ENCODE measurements at regions not wholly inside any gene's neighbourhood (a gene's known extent, or its start where the extent isn't known, plus 50 kb on each side); places are given as distances from the start of the nearest gene placed in this dataset.
"Not testable (repeated sequence)": the region's sequence is repeated elsewhere in the genome, so short reads cannot be mapped to it uniquely, and the experiment has no call there.

- Histone ChIP-seq H3K4me1 (ENCODE audit: insufficient read depth) (no peaks in the 10 kb centered on the region), H3K27ac (ENCODE audit: low read depth) (no peak overlapping the region), H3K4me3 (ENCODE audit: low read depth, low read length) (no peak overlapping the region), H3K36me3 (ENCODE audit: insufficient read depth) (no peaks in the 10 kb centered on the region)
- WGBS = 91% methylated on average over 9 of the region's 9 CpGs
- DNase-seq (ENCODE audit: extremely low spot score) = no peak
Observed at GRCh38 chr10:129059977-129060376, 407.1 kb upstream of the MGMT start.

GRCh38 chr10:129063212-129063611, 403.8 kb upstream of the MGMT start:
- no peak overlapping the region for H3K4me3 ChIP-seq (ENCODE audit: low read depth, low read length)
- WGBS = 69% methylated on average over 4 of the region's 4 CpGs

DNA sequence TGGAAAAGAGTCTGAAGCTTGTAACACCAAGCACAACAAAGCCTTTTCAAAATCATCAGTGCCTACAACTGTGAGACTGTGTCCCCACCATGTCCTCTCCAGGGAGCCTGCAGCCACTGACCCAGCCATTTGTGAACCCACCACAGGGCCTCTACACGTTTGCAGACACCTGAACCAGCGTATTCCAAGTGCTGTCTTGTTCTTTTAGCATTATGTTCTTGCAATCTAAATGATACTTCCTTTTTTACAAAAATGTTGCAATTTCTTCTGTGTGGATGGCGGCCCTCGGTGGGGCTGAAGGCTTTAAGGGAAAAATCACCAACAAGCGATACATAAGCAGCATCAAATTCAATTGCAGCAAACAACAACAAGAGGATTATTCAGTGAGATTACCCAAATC, 403.2 kb upstream of the MGMT start:
- DNase-seq (ENCODE audit: extremely low spot score) = no peak
- 87% methylated on average over 5 of the region's 5 CpGs for WGBS
- no peak overlapping the region for H3K27ac ChIP-seq (ENCODE audit: low read depth)

More at GRCh38 chr10:129063212-129063611, 403.8 kb upstream of the MGMT start:
- H3K27ac ChIP-seq (ENCODE audit: low read depth) = no peak overlapping the region
- no peak for DNase-seq (ENCODE audit: extremely low spot score)
- H3K4me1 ChIP-seq (ENCODE audit: insufficient read depth) = no peaks in the 10 kb centered on the region
- H3K36me3 ChIP-seq (ENCODE audit: insufficient read depth) = no peaks in the 10 kb centered on the region

DNA sequence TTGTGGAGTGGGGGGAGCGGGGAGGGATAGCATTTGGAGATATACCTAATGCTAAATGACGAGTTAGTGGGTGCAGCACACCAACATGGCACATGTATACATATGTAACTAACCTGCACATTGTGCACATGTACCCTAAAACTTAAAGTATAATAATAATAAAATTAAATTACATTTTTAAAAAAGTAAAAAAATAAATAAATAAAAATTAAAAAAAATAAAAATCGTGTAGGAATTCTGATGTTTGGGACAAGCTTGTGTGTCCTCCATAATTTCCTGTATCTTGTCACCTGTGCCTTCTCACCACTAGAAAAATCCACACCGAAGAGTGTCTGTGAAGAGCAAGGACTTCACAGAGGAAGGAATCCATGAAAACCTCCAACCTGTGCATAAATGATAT, 400.5 kb upstream of the MGMT start:
- WGBS = 92% methylated on average over 4 of the region's 4 CpGs
- not testable (repeated sequence) for H3K36me3 ChIP-seq (ENCODE audit: insufficient read depth); DNase-seq (ENCODE audit: extremely low spot score); H3K4me3 ChIP-seq (ENCODE audit: low read depth, low read length); H3K27ac ChIP-seq (ENCODE audit: low read depth); H3K4me1 ChIP-seq (ENCODE audit: insufficient read depth)

More for the DNA sequence above, 403.2 kb upstream of the MGMT start:
- Histone ChIP-seq H3K36me3 (ENCODE audit: insufficient read depth) (no peaks in the 10 kb centered on the region), H3K4me3 (ENCODE audit: low read depth, low read length) (no peak overlapping the region), H3K4me1 (ENCODE audit: insufficient read depth) (no peaks in the 10 kb centered on the region)

DNA sequence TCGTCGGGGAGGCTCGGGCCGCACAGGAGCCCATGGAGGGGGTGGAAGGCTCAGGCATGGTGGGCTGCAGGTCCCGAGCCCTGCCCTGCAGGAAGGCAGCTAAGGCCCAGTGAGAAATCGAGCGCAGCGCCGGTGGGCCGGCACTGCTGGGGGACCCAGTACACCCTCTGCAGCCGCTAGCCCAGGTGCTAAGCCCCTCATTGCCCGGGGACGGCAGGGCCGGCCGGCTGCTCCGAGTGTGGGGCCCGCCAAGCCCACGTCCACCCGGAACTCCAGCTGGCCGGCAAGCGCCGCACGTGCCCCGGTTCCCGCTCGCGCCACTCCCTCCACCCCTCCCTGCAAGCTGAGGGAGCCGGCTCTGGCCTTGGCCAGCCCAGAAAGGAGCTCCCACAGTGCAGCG, 395.6 kb upstream of the MGMT start:
- not testable (repeated sequence) for H3K4me3 ChIP-seq (ENCODE audit: low read depth, low read length); H3K36me3 ChIP-seq (ENCODE audit: insufficient read depth); H3K27ac ChIP-seq (ENCODE audit: low read depth); DNase-seq (ENCODE audit: extremely low spot score); H3K4me1 ChIP-seq (ENCODE audit: insufficient read depth)
- 94% methylated on average over 29 of the region's 29 CpGs for WGBS

DNA sequence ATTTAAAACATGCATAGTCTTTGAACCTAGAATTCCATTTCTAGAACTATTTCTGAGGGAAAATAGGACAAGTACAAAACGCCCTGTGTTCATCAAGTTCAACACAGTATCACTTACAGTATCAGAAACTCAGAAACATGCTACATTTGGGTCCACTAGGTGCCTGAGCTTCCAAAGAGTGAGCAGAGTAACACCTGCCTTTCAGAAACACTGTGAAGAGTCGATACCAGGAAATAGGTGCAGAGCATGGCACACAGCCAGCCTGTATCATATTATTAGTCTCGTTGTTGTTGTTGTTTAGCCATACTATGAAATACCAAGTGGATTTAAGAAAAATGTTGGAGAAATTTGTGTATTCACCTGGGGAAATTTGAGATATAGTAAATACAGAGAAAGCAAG, 392.1 kb upstream of the MGMT start:
- Histone ChIP-seq H3K4me3 (ENCODE audit: low read depth, low read length) (no peak overlapping the region), H3K4me1 (ENCODE audit: insufficient read depth) (no peaks in the 10 kb centered on the region), H3K36me3 (ENCODE audit: insufficient read depth) (no peaks in the 10 kb centered on the region), H3K27ac (ENCODE audit: low read depth) (no peak overlapping the region)
- DNase-seq (ENCODE audit: extremely low spot score) = no peak
- WGBS = 70% methylated on average over 3 of the region's 3 CpGs

DNA sequence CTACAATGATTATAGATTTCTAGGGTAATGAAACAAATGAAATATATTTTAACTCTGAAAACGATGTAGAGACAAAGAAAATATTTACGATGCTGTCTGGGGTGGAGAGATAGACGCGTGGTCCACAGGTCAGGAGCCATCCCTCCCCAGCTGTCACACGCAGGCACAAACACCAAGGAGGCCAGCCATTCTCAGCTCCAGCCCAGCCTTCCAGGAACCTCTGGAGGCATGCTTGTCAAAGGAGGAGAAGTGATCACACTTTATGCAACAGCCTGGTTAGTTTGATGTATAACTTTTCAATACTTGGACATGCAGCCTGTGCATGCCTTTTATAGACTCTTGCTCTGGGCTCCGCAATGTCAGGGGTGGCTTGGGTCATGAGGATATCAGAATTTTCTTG, 391.5 kb upstream of the MGMT start:
- Histone ChIP-seq H3K36me3 (ENCODE audit: insufficient read depth) (no peaks in the 10 kb centered on the region), H3K4me3 (ENCODE audit: low read depth, low read length) (no peak overlapping the region), H3K4me1 (ENCODE audit: insufficient read depth) (no peaks in the 10 kb centered on the region), H3K27ac (ENCODE audit: low read depth) (no peak overlapping the region)
- WGBS = 71% methylated on average over 6 of the region's 6 CpGs
- no peak for DNase-seq (ENCODE audit: extremely low spot score)

DNA sequence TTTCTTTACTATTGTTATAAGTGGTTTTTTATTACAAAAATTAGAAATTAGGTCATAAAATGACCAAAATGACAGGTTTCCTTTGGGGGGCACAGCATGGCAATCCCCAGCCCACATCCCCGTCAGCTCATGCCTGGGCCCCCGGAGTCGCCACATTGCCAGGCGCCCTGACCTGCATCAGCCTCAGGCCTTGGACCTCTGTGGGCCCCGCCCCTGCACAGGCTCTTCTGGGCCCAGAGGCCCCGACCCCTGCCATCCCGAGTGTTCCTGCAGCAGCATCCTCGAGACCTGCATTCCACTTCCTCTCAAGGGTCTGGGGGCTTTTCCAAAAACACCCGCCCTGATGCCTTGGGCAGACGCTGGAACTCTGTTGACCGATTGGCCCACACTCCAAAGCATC, 391.1 kb upstream of the MGMT start:
- no peak for DNase-seq (ENCODE audit: extremely low spot score)
- Histone ChIP-seq H3K36me3 (ENCODE audit: insufficient read depth) (no peaks in the 10 kb centered on the region), H3K27ac (ENCODE audit: low read depth) (no peak overlapping the region), H3K4me3 (ENCODE audit: low read depth, low read length) (no peak overlapping the region), H3K4me1 (ENCODE audit: insufficient read depth) (no peaks in the 10 kb centered on the region)
- WGBS = 90% methylated on average over 11 of the region's 11 CpGs

DNA sequence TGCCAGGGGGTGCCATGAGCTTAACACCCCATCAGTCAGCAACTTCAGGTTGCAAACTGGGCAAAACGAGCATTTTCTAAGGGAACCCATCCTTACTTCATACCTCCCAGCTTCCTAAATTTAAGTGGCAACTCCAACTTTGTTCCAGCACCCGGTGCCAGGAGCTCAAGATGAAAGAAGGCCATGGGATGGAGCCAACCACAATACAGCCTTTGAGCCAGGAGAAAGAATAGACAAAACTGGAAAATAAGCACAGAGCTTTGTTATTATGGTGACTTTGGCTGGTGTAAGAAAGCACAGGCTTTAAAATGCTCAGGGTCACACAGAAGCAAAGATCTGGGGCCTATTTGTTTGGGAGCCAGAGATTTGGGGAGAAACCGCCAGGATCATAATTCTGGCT, 388.7 kb upstream of the MGMT start:
- no peak overlapping the region for H3K4me3 ChIP-seq (ENCODE audit: low read depth, low read length)
- H3K4me1 ChIP-seq (ENCODE audit: insufficient read depth) = no peaks in the 10 kb centered on the region
- no peak for DNase-seq (ENCODE audit: extremely low spot score)
- WGBS = 63% methylated on average over 3 of the region's 3 CpGs
- H3K27ac ChIP-seq (ENCODE audit: low read depth) = no peak overlapping the region
- no peaks in the 10 kb centered on the region for H3K36me3 ChIP-seq (ENCODE audit: insufficient read depth)

DNA sequence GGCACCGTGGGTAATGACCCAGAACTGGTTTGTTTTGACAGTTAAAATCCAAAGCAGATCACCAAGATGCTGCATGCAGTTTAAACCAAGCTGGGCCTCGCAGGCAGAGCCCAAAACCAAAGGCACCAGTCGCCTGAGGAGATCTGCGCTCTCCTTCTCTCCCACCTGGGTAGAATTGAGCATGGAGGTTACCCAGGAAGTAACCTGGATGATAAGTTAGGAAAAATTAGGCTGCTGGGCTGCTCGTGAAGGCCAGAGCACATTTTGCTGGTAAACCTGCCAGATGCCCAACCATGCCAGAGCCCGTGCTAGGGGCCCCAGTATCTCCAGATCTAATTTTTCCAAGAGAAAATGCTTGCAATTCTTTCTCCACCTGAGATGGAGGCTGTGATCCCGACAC, 388.3 kb upstream of the MGMT start:
- 72% methylated on average over 7 of the region's 7 CpGs for WGBS
- H3K4me3 ChIP-seq (ENCODE audit: low read depth, low read length) = no peak overlapping the region
- H3K27ac ChIP-seq (ENCODE audit: low read depth) = no peak overlapping the region
- DNase-seq (ENCODE audit: extremely low spot score) = no peak
- H3K36me3 ChIP-seq (ENCODE audit: insufficient read depth) = no peaks in the 10 kb centered on the region
- no peaks in the 10 kb centered on the region for H3K4me1 ChIP-seq (ENCODE audit: insufficient read depth)

DNA sequence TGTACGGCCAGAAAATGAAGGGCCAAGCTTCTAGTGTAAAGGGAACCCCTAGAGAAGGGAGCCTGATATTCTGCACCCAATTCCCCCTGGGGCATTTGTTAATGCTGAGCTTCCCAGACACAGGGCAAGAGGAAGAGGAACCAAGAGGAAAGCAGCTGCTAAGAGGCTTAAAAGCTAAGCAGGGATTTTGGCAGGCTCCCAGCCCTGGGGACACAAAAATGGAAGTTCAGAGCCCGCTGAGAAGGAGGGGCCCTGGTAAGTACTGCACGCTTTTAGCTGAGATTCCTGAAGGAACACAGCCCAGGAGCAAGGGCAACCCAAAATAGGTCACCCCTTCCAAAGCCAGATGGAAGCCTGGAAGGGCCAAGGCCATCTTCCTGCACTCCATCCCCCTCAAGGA, 387.3 kb upstream of the MGMT start:
- H3K4me3 ChIP-seq (ENCODE audit: low read depth, low read length) = no peak overlapping the region
- no peaks in the 10 kb centered on the region for H3K36me3 ChIP-seq (ENCODE audit: insufficient read depth)
- no peak for DNase-seq (ENCODE audit: extremely low spot score)
- H3K4me1 ChIP-seq (ENCODE audit: insufficient read depth) = no peaks in the 10 kb centered on the region
- WGBS = 57% methylated on average over 3 of the region's 3 CpGs
- H3K27ac ChIP-seq (ENCODE audit: low read depth) = no peak overlapping the region

DNA sequence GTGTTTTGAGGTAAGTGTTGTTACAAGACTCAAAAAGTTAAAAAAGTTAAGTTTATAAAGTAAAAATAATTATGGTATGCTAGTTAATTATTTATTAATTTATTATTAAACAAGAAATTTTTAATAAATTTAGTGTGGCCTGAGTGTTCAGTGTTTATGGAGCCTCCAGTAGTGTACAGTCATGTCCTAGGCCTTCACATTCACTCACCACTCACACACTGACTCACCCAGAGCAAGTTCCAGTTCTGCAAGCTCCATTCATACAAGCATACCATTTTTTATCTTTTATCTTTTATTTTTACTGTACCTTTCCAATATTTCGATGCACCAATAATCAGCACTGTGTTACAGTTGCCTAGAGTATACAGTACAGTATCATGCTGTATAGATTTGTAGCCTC, 381.2 kb upstream of the MGMT start:
- WGBS = 82% methylated on average over 1 of the region's 1 CpG
- Histone ChIP-seq H3K4me1 (ENCODE audit: insufficient read depth) (no peaks in the 10 kb centered on the region), H3K27ac (ENCODE audit: low read depth) (no peak overlapping the region), H3K36me3 (ENCODE audit: insufficient read depth) (no peaks in the 10 kb centered on the region), H3K4me3 (ENCODE audit: low read depth, low read length) (no peak overlapping the region)
- DNase-seq (ENCODE audit: extremely low spot score) = no peak

GRCh38 chr10:129089341-129089740, 377.7 kb upstream of the MGMT start:
- Histone ChIP-seq H3K27ac (ENCODE audit: low read depth) (no peak overlapping the region), H3K36me3 (ENCODE audit: insufficient read depth) (no peaks in the 10 kb centered on the region), H3K4me3 (ENCODE audit: low read depth, low read length) (no peak overlapping the region), H3K4me1 (ENCODE audit: insufficient read depth) (no peaks in the 10 kb centered on the region)
- DNase-seq (ENCODE audit: extremely low spot score) = no peak
- WGBS = 81% methylated on average over 4 of the region's 4 CpGs

GRCh38 chr10:129090165-129090564, 376.9 kb upstream of the MGMT start:
- WGBS = 82% methylated on average over 6 of the region's 6 CpGs
- no peak for DNase-seq (ENCODE audit: extremely low spot score)
- Histone ChIP-seq H3K27ac (ENCODE audit: low read depth) (no peak overlapping the region), H3K36me3 (ENCODE audit: insufficient read depth) (no peaks in the 10 kb centered on the region), H3K4me3 (ENCODE audit: low read depth, low read length) (no peak overlapping the region), H3K4me1 (ENCODE audit: insufficient read depth) (no peaks in the 10 kb centered on the region)

GRCh38 chr10:129090618-129091366, 376.2 kb upstream of the MGMT start:
- 85% methylated on average over 6 of the region's 6 CpGs for WGBS

More at GRCh38 chr10:129090618-129091366, 376.2 kb upstream of the MGMT start:
- no peak overlapping the region for H3K27ac ChIP-seq (ENCODE audit: low read depth)
- H3K36me3 ChIP-seq (ENCODE audit: insufficient read depth) = no peaks in the 10 kb centered on the region
- no peaks in the 10 kb centered on the region for H3K4me1 ChIP-seq (ENCODE audit: insufficient read depth)
- H3K4me3 ChIP-seq (ENCODE audit: low read depth, low read length) = no peak overlapping the region
- no peak for DNase-seq (ENCODE audit: extremely low spot score)
